ENCODE measurements at regions not wholly inside any gene's neighbourhood (a gene's known extent, or its start where the extent isn't known, plus 50 kb on each side); places are given as distances from the start of the nearest gene placed in this dataset.

DNA sequence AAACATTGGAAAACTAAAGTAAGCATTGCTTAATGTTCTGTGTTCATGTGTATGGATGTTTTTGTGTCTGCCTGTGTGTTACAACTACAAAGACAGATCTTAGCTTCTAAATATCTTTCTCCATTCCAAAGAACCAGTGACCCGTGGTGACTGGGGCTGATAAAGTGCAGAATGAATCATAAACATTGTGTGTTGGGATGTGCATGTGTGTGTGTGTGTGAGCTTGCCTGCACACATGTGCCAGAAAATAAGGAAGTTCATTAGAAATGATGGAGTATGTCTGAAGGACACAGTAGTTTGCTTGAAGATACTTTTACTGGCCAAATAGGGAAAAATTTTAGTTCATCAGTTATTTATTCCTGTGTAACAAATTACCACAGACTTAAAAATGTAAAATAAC lies 756.6 kb upstream of the CELF4 start:
- ATAC-seq (no peak), DNase-seq (no peak)
- H3K27me3 ChIP-seq, result no peaks in the 10 kb centered on the region
- TF ChIP-seq, protein P1, sequence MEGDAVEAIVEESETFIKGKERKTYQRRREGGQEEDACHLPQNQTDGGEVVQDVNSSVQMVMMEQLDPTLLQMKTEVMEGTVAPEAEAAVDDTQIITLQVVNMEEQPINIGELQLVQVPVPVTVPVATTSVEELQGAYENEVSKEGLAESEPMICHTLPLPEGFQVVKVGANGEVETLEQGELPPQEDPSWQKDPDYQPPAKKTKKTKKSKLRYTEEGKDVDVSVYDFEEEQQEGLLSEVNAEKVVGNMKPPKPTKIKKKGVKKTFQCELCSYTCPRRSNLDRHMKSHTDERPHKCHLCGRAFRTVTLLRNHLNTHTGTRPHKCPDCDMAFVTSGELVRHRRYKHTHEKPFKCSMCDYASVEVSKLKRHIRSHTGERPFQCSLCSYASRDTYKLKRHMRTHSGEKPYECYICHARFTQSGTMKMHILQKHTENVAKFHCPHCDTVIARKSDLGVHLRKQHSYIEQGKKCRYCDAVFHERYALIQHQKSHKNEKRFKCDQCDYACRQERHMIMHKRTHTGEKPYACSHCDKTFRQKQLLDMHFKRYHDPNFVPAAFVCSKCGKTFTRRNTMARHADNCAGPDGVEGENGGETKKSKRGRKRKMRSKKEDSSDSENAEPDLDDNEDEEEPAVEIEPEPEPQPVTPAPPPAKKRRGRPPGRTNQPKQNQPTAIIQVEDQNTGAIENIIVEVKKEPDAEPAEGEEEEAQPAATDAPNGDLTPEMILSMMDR (IDR thresholded peaks at IDR 0.05), result no peak
- no peak for TF ChIP-seq POLR2A (IDR thresholded peaks at IDR 0.05)
- no peaks in the 10 kb centered on the region for H3K9me3 ChIP-seq
- H3K4me1 ChIP-seq, result no peaks in the 10 kb centered on the region
- WGBS (ENCODE audit: insufficient coverage, low coverage, low lambda C conversion rate, missing lambda C conversion rate), result 27% methylated on average over 1 of the region's 1 CpG
- H3K27ac ChIP-seq, result no peak overlapping the region
- intact Hi-C loops (cut with DNase I), result no loop called here
- H3K4me3 ChIP-seq, result no peak overlapping the region
- H3K36me3 ChIP-seq, result no peaks in the 10 kb centered on the region

DNA sequence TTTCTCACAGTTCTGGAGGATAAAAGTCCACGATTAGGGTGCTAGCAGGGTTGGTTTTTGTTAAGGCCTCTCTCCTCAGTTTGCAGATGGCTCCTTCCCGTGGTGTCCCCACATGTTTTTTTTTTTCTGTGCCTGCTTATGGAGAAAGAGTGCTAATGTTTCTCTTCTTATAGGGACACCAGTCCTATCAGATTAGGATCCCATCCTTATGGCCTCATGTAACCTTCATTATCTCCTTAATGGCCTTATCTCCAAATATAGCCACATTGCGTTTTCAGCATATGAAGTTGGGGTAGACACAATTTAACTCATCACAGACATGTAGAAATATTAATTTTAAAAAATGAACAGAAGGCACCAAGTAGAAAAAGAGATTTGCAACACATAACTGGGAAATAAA lies 755.7 kb upstream of the CELF4 start:
- no peak for TF ChIP-seq POLR2A (IDR thresholded peaks at IDR 0.05)
- TF ChIP-seq, protein P1 (IDR thresholded peaks at IDR 0.05), result no peak
- DNase-seq (no peak), ATAC-seq (no peak)
- H3K9me3 ChIP-seq, result no peaks in the 10 kb centered on the region
- no peaks in the 10 kb centered on the region for H3K4me1 ChIP-seq
- no peak overlapping the region for H3K27ac ChIP-seq
- no peak overlapping the region for H3K4me3 ChIP-seq
- 14% methylated on average over 3 of the region's 3 CpGs for WGBS (ENCODE audit: insufficient coverage, low coverage, low lambda C conversion rate, missing lambda C conversion rate)
- H3K36me3 ChIP-seq, result no peaks in the 10 kb centered on the region
- H3K27me3 ChIP-seq, result no peaks in the 10 kb centered on the region
- intact Hi-C loops (cut with DNase I), result no loop called here

DNA sequence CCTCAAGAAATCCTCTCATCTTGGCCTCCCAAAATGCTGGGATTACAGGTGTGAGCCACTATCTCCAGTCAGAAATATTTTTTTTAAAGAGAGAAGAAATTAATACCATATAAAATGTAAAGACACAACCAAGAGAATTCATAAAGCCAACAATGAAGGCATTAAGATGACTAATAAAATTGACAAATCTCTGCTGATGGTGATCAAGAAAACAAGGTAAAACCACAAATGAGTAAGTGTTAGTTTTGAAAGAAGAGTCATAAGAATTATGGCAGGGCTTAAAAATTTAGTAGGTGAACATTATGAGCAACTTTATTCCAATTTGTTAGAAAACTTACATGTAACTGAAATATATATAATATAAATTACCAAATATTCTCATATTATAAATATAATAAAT lies 752.8 kb upstream of the CELF4 start:
- H3K4me1 ChIP-seq, result no peaks in the 10 kb centered on the region
- DNase-seq, result no peak
- TF ChIP-seq POLR2A (IDR thresholded peaks at IDR 0.05), result no peak
- TF ChIP-seq, protein P1 (IDR thresholded peaks at IDR 0.05), result no peak

DNA sequence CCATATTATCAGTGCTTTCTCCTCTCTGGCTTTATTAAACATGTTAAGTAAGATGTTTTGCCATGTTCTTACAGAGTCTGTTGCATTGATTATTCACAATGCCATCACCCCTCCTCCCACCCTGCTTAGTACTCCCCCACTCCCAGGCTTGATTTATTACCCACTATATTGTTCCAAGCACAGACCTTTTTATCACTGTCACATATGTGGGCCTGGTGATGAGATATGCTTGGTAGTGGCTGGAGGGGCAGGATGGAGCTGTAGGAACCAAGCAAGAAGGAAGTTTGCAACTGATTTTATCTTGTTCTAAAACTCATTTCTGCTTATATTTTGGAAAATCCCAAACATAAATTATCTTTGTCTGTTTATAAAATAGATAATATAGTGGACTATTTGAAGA lies 748.2 kb upstream of the CELF4 start:
- no peaks in the 10 kb centered on the region for H3K4me1 ChIP-seq
- no peak overlapping the region for H3K27ac ChIP-seq
- no peak for DNase-seq
- no peak for TF ChIP-seq POLR2A (IDR thresholded peaks at IDR 0.05)
- no peak overlapping the region for H3K4me3 ChIP-seq
- intact Hi-C loops (cut with DNase I), result no loop called here
- no peaks in the 10 kb centered on the region for H3K36me3 ChIP-seq
- no peak for ATAC-seq
- H3K27me3 ChIP-seq, result no peaks in the 10 kb centered on the region
- H3K9me3 ChIP-seq, result no peaks in the 10 kb centered on the region

More for the DNA sequence above, 752.8 kb upstream of the CELF4 start:
- intact Hi-C loops (cut with DNase I), result no loop called here
- H3K27ac ChIP-seq, result no peak overlapping the region
- H3K27me3 ChIP-seq, result no peaks in the 10 kb centered on the region
- H3K9me3 ChIP-seq, result no peaks in the 10 kb centered on the region
- no peaks in the 10 kb centered on the region for H3K36me3 ChIP-seq
- H3K4me3 ChIP-seq, result no peak overlapping the region
- ATAC-seq, result no peak

DNA sequence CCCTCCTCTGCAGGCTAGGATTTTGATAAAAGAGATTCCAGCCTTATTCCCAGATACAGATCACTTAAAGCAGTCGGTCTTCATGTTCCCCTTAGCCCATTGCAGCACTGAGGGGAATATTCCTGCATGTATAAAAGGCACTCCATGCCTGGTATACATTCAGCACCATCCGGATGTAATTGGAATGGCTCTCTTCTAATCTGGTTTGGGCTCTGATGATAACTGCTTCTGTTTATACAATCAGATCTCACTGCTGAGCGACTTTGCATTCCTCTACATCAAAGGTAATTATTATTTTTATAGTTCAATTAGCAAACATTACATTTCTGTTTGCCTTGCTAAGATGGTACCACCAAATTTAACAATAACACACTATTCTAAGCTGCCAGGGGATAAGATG lies 746.9 kb upstream of the CELF4 start:
- H3K36me3 ChIP-seq, result no peaks in the 10 kb centered on the region
- no peaks in the 10 kb centered on the region for H3K9me3 ChIP-seq
- DNase-seq (no peak), ATAC-seq (no peak)
- no peaks in the 10 kb centered on the region for H3K4me1 ChIP-seq
- intact Hi-C loops (cut with DNase I), result no loop called here
- TF ChIP-seq, protein P1 (IDR thresholded peaks at IDR 0.05), result no peak
- TF ChIP-seq POLR2A (IDR thresholded peaks at IDR 0.05), result no peak
- WGBS (ENCODE audit: insufficient coverage, low coverage, low lambda C conversion rate, missing lambda C conversion rate), result 40% methylated on average over 3 of the region's 3 CpGs
- H3K27me3 ChIP-seq, result no peaks in the 10 kb centered on the region
- no peak overlapping the region for H3K27ac ChIP-seq
- H3K4me3 ChIP-seq, result no peak overlapping the region
